ENCODE measurements at regions not wholly inside any gene's neighbourhood (a gene's known extent, or its start where the extent isn't known, plus 50 kb on each side); places are given as distances from the start of the nearest gene placed in this dataset.
"Not testable (repeated sequence)": the region's sequence is repeated elsewhere in the genome, so short reads cannot be mapped to it uniquely, and the experiment has no call there.

GRCh38 chr4:26175006-26175786, 145.6 kb upstream of the RBPJ start:
- DNase-seq (ENCODE audit: low read depth, low spot score): no peak

DNA sequence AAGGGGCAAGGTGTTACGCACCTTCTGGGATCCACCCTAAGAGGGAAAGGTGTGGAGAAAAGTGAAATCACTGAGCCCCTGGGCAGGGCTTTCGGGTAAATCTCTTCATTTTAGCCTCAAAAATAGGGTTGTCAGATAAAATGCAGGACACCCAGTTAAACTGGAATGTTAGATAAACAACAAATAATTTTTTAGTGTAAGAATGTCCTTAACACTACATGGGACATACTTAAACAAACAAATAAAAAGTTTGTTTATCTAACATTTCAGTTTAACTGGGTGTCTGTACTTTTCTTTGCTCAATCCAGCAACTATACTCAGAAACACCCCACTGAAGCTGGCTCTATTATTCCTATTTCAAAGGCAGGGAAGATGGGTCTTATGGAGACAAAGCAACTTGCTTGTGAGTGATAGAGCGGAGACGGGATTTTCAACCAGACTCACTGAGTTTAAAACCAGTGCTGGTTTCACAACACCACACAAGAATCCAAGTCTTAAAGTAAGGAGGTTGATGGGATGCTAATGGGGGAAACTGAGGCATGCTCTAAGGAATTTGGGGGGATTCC, 144.8 kb upstream of the RBPJ start:
- DNase-seq (ENCODE audit: low read depth, low spot score): no peak

- DNase-seq (ENCODE audit: low read depth, low spot score): no peak
Measured at GRCh38 chr4:26176598-26177149, 144.1 kb upstream of the RBPJ start.

- DNase-seq (ENCODE audit: low read depth, low spot score): peak; percentile 66
Measured at GRCh38 chr4:26178854-26179253, 142.0 kb upstream of the RBPJ start.

GRCh38 chr4:26179316-26179760, 141.5 kb upstream of the RBPJ start:
- DNase-seq (ENCODE audit: low read depth, low spot score): no peak

DNA sequence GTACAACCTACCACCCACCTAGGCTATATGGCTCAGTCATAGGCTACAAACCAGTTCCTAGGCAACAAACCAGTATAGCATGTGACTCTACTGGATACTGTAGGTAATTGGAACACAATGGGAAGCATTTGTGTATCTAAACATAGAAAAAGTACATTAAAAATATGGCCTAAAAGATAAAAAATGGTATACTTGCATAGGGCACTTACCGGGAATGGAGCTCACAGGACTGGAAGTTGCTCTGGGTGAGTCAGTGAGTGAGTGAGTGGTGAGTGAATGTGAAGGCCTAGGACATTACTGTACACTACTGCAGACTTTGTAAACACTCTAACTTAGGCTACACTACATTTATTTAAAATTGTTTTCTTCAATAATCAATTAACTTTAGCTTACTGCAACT, 139.2 kb upstream of the RBPJ start:
- DNase-seq (ENCODE audit: low read depth, low spot score): no peak

GRCh38 chr4:26183017-26183416, 137.8 kb upstream of the RBPJ start:
- DNase-seq (ENCODE audit: low read depth, low spot score): no peak

DNA sequence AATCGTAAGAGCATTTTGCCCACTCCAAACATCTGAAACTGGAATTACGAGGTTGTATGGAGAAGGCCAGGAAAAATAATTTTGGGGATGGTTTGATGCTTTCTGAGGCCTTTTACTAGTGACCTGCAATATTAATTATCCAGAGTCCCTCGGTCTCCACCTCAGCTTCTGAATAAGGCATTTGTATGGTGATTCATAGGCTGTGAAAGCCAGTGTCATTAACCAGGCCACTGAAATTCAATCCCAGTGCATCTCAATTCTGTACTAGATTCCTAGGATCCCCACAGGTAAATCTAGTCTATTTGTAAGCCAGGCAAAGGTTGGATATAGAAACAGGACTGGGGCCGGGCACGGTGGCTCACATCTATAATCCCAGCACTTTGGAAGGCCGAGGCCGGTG, 135.4 kb upstream of the RBPJ start:
- no peak for DNase-seq (ENCODE audit: low read depth, low spot score)

- DNase-seq (ENCODE audit: low read depth, low spot score): no peak
Measured at GRCh38 chr4:26191353-26191752, 129.5 kb upstream of the RBPJ start.

DNA sequence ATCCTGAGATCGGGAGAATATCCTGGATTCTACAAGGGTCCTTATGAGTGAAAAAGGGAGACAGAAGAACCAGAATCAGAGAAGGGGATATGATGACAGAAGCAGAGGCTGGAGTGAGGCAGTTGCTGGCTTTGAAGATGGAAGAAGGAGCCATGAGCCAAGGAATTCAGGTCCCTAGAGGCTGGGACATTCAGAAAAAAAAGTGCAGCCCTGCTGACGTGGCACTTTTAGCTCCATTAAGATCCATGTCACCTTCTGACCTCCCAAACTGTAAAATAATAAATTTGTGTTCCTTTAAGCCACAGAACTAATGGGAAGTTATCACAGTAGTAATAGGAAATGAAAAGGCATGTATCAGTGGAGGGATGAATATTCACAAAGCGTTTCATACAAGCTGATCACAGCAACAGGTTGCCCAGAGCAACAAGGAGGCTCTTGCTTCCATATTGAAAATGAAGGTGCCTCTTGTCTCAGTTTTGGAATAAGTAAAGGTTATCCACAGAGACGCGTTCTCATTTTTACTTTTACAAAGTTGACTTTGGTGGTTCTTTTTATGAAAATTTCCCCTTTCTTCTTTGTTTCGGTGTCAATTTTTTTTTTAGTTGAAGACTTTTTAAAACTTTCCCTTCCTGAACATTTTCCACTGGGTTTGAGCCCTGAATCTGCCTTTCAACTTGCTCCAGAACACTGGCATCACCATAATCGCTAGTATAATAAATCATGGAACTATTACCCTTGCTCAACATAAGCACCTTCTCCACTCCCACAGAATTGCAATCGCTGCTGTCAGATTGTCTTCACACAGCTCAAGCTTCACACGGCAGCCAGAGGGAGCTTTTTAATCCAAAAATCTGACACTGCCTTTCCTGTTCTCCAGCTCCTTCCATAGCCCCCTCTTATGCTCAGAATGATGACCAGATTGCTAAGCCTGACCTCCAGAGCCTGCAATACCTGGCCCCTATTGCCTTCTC, 127.6 kb upstream of the RBPJ start:
- no peak for DNase-seq (ENCODE audit: low read depth, low spot score)

DNA sequence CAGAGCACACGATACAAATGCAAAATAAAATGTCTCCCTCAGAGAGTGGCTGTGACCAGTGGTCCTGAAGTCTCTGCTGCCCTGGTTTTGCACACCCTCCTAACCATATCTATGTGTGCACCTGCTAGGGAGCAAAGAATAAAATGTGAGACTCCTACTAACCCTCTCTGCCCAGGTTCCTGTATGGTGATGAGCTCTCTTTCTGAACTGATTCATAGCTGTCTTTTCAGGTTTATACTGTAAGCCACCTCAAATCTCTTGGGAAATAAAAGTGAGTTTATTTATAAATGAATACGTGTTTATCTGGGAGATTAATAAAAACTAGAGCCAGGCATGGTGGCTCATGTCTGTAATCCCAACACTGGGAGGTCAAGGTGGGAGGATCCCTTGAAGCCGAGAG, 126.0 kb upstream of the RBPJ start:
- DNase-seq (ENCODE audit: low read depth, low spot score): no peak

DNA sequence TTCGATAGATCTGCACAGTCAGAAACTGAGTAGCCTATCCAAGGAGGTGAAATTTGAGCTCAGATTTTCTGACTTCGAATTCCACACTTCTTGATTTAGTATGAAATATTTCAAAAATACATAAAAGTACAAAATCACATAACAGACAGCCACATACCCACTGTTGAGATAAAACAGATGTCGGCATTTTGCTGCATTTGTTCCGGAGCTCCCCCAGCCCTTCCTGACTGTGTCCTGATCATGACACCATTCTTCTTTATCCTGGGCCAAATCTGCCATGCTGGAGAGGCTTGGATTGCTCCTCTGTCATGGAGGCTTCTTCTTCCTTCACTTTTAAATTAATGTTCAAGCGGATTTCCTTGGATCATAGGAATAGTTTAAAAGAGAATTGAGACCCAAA, 124.2 kb upstream of the RBPJ start:
- no peak for DNase-seq (ENCODE audit: low read depth, low spot score)

DNA sequence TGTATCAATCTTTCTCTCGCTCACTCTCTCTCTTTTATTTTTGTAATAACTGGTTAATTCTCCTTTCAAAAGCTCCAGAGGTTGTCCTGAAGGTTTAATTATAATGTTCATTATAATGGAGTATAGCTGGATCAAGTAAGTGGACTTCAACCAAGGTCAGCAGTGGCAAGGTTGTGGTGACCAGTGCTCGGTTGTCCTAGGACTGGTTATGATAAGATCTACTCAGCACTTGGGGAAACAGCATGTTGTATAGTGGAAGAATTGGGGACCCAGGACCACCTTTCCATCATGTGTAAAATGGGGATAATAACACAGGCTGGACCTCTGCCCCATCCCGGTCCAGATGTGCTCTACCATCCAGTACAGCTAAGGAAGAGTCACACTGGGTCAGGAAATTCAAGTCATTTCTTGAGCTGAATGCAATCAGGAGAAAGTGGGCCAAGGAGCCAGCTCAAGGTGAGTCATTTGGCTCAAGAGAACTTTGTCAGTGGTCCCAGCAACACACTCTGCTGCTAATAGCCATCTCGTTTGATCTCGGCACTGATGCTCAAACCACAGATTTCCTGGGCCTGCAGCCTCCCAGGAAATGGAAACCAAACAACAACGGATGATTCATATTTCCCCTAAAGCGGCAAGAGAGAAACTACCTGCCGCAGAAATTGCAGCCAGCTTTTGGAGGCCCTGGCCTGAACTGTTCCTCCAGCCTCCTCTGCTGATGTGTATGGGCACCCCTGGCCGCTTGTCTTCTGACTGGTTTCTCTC, 123.6 kb upstream of the RBPJ start:
- peak; percentile 54 for DNase-seq (ENCODE audit: low read depth, low spot score)

GRCh38 chr4:26198931-26199330, 121.9 kb upstream of the RBPJ start:
- DNase-seq (ENCODE audit: low read depth, low spot score): not testable (repeated sequence)

- DNase-seq (ENCODE audit: low read depth, low spot score): no peak
Measured at GRCh38 chr4:26199596-26199995, 121.2 kb upstream of the RBPJ start.

- no peak for DNase-seq (ENCODE audit: low read depth, low spot score)
Measured at GRCh38 chr4:26201120-26201519, 119.7 kb upstream of the RBPJ start.

DNA sequence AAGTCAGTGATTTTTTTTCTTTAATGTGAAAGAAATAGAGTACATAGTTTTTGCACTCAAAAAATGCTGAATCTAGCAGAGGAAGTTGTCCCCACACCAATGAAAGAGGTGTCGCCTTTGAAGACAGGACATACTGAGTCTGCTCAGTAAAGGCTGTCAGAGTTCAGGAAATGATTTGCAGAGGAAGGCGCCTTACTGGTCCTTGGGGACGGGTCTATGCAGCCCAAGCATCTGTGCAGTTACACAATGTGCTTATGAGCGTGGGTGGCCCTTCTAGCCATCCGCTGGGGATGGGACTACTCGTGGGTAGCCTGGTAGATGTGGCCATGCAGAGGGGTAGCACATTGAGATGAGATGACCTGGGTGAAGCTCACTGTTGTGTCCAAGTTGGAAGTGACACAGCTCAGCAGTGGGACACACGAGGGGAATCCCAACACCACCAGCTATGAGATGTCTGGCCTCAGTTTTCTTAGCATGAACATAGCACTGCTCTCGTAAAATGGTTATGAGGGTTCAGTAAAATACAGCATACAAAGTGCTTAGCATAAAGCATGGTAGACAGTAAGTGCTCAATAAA, 116.5 kb upstream of the RBPJ start:
- DNase-seq (ENCODE audit: low read depth, low spot score): no peak

- no peak for DNase-seq (ENCODE audit: low read depth, low spot score)
Measured at GRCh38 chr4:26204911-26205370, 115.9 kb upstream of the RBPJ start.

DNA sequence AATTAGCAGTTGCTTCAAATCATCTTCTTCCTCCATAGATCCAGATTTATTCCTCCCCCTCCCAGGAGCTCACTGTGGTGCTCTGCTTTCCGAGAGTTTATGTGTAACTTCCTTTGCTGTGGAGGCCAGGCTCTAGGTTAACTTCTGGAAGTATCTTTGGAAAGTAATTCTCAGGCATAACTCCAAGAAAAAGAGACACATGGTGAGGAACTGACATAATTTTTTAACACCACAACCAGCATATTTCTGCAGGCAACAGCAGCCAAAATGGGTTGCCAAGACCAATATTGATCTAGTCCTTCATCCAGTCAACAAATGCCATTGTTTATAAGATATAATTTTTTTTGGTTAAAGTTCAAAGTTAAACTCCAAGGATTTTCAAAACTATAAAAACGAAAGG, 114.5 kb upstream of the RBPJ start:
- peak; percentile 86 for DNase-seq (ENCODE audit: low read depth, low spot score)

GRCh38 chr4:26206999-26207398, 113.8 kb upstream of the RBPJ start:
- DNase-seq (ENCODE audit: low read depth, low spot score): no peak

GRCh38 chr4:26207631-26208030, 113.2 kb upstream of the RBPJ start:
- DNase-seq (ENCODE audit: low read depth, low spot score): no peak
